ENCODE measurements at regions not wholly inside any gene's neighbourhood (a gene's known extent, or its start where the extent isn't known, plus 50 kb on each side); places are given as distances from the start of the nearest gene placed in this dataset.

GRCh38 chr1:232409584-232409983 is 220.3 kb downstream of the SIPA1L2 start:
- TF ChIP-seq, protein P1, sequence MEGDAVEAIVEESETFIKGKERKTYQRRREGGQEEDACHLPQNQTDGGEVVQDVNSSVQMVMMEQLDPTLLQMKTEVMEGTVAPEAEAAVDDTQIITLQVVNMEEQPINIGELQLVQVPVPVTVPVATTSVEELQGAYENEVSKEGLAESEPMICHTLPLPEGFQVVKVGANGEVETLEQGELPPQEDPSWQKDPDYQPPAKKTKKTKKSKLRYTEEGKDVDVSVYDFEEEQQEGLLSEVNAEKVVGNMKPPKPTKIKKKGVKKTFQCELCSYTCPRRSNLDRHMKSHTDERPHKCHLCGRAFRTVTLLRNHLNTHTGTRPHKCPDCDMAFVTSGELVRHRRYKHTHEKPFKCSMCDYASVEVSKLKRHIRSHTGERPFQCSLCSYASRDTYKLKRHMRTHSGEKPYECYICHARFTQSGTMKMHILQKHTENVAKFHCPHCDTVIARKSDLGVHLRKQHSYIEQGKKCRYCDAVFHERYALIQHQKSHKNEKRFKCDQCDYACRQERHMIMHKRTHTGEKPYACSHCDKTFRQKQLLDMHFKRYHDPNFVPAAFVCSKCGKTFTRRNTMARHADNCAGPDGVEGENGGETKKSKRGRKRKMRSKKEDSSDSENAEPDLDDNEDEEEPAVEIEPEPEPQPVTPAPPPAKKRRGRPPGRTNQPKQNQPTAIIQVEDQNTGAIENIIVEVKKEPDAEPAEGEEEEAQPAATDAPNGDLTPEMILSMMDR (IDR thresholded peaks at IDR 0.05) = no peak
- TF ChIP-seq EP300 (IDR thresholded peaks at IDR 0.05) (no peak), POLR2A (IDR thresholded peaks at IDR 0.05) (no peak)
